Uterus (tissue), 3 donors: ENCODE measurements at regions not wholly inside any gene's neighbourhood (a gene's known extent, or its start where the extent isn't known, plus 50 kb on each side); places are given as distances from the start of the nearest gene placed in this dataset.

Experiments
- DNase-seq, 2 donors: peaks; one replicate each; pipeline ENCODE4 v3.0.0-alpha.2; 2019 to 2020
- H3K27ac ChIP-seq, 2 donors: fragments of 200-600 bp; sonication (generic); 1 replicate in 1 of 2; 2 replicates in 1 of 2; pipeline ENCODE4 v1.5.1; 2016 to 2018
- H3K27me3 ChIP-seq, 2 donors: fragments of 200-600 bp; sonication (generic); one replicate each; pipeline ENCODE4 v1.5.1; 2018 to 2019; ENCODE audit warnings: control low read depth in 1 of 2
- H3K36me3 ChIP-seq, 2 donors: fragments of 200-600 bp; sonication (generic); one replicate each; pipeline ENCODE4 v1.5.1; 2019; ENCODE audit warnings: control low read depth in 1 of 2
- H3K4me1 ChIP-seq, 2 donors: fragments of 200-600 bp; sonication (generic); one replicate each; pipeline ENCODE4 v1.5.1; 2018 to 2019; ENCODE audit warnings: control low read depth in 1 of 2
- H3K4me3 ChIP-seq, 2 donors: fragments of 200-600 bp; sonication (generic); 1 replicate in 1 of 2; 2 replicates in 1 of 2; pipeline ENCODE4 v1.5.1; 2018 to 2019; ENCODE audit warnings: mild to moderate bottlenecking in 1 of 2
- H3K9me3 ChIP-seq, 2 donors: fragments of 200-600 bp; sonication (generic); one replicate each; pipeline ENCODE4 v1.5.1; 2019; ENCODE audit warnings: control low read depth in 1 of 2
- POLR2A ChIP-seq, 2 donors: fragments of 450-650 bp; IDR thresholded peaks; one replicate each; pipeline ENCODE4 v1.6.1; 2016; ENCODE audit warnings: antibody characterized with exemption in 2 of 2, mild to moderate bottlenecking in 1 of 2, moderate library complexity in 1 of 2
- intact Hi-C: fragments of 100-400 bp; cut with DNase I; formaldehyde crosslinking; loops from one replicate; pipeline ENCODE4 v1.15.1; 2023; ENCODE audit warnings: low total_unique reads
- TF ChIP-seq, protein P1 (sequence below), 4 experiments: fragments of 200-600 bp in 2 of 4; fragments of 450-650 bp in 2 of 4; sonication (generic) in 2 of 4; IDR thresholded peaks; one replicate each; pipeline ENCODE4 v1.5.1; 2016 to 2019; ENCODE audit warnings: antibody characterized with exemption in 4 of 4, mild to moderate bottlenecking in 2 of 4, moderate library complexity in 1 of 4
- donor health status: DM: yes; HTN: yes; CAD: no.

DNA sequence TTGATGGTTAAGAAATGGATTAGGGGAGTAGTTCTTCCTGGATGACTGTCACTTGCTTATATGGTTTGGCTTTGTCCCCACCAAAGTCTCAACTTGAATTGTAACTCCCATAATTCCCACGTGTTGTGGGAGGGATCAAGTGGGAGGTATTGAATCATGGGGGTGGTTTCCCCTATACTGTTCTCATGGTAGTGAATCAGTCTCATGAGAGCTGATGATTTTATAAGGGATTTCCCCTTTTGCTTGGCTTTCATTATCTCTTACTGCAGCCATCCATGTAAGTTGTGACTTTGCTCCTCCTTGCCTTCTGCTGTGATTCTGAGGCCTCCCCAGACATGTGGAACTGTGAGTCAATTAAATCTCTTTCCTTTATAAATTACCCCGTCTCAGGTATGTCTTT is 1621.1 kb downstream of the MRPL39 start:
- Histone ChIP-seq H3K27me3 (no peaks in the 10 kb centered on the region), H3K36me3 (no peaks in the 10 kb centered on the region), H3K27ac (no peak overlapping the region), H3K9me3 (no peaks in the 10 kb centered on the region), H3K4me1 (no peaks in the 10 kb centered on the region), H3K4me3 (no peak overlapping the region)
- intact Hi-C loops: no loop called here
- no peak for TF ChIP-seq POLR2A (IDR thresholded peaks at IDR 0.05)
- TF ChIP-seq, protein P1, sequence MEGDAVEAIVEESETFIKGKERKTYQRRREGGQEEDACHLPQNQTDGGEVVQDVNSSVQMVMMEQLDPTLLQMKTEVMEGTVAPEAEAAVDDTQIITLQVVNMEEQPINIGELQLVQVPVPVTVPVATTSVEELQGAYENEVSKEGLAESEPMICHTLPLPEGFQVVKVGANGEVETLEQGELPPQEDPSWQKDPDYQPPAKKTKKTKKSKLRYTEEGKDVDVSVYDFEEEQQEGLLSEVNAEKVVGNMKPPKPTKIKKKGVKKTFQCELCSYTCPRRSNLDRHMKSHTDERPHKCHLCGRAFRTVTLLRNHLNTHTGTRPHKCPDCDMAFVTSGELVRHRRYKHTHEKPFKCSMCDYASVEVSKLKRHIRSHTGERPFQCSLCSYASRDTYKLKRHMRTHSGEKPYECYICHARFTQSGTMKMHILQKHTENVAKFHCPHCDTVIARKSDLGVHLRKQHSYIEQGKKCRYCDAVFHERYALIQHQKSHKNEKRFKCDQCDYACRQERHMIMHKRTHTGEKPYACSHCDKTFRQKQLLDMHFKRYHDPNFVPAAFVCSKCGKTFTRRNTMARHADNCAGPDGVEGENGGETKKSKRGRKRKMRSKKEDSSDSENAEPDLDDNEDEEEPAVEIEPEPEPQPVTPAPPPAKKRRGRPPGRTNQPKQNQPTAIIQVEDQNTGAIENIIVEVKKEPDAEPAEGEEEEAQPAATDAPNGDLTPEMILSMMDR (IDR thresholded peaks at IDR 0.05): no peak
- no peak for DNase-seq

DNA sequence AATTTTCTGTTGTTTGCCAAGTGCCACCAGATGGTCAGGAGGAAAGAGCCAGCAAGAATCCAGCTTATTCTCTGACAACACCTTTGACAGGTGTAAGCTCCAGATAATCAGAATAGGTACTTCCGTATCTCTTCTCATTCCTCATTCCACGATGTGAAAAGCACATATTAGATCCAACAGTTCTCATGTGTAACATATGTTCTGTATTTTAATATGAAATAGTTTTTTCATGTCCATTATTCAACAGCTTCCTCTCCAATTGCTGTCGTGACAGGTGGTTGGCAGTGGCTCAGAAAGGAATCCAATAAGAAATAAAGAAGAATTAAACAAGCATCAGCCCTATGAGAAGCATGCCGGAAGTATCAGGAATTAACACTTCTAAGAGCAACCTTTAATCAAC is 1624.7 kb downstream of the MRPL39 start:
- H3K36me3 ChIP-seq: no peaks in the 10 kb centered on the region
- H3K4me1 ChIP-seq: no peaks in the 10 kb centered on the region
- H3K4me3 ChIP-seq: no peak overlapping the region
- intact Hi-C loops: no loop called here
- no peak overlapping the region for H3K27ac ChIP-seq
- no peaks in the 10 kb centered on the region for H3K9me3 ChIP-seq
- H3K27me3 ChIP-seq: no peaks in the 10 kb centered on the region
- no peak for DNase-seq
- no peak for TF ChIP-seq POLR2A (IDR thresholded peaks at IDR 0.05)
- TF ChIP-seq, protein P1 (IDR thresholded peaks at IDR 0.05): no peak

DNA sequence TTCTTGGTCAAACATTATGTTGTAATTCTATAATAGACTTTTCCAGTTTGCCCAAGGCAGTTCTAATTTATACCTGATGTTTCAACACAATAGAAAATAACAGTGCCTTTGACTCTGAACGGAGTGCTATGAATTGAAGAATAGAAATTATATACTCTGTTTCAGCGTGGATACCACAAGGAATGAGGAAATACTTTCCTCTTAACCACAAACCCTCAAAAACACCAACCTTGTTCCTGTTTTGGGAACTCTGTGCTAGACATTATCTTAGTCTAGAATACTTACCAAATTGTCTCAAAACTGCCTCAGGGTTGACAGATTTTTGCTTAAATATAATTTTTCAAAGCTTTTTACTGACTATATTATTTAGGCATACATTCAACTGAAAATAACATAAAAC is 1629.3 kb downstream of the MRPL39 start:
- intact Hi-C loops: no loop called here
- H3K4me3 ChIP-seq: no peak overlapping the region
- TF ChIP-seq POLR2A (IDR thresholded peaks at IDR 0.05): no peak
- TF ChIP-seq, protein P1 (IDR thresholded peaks at IDR 0.05): no peak
- no peaks in the 10 kb centered on the region for H3K36me3 ChIP-seq
- no peaks in the 10 kb centered on the region for H3K4me1 ChIP-seq
- H3K9me3 ChIP-seq: no peaks in the 10 kb centered on the region
- H3K27me3 ChIP-seq: no peaks in the 10 kb centered on the region
- no peak overlapping the region for H3K27ac ChIP-seq
- no peak for DNase-seq

DNA sequence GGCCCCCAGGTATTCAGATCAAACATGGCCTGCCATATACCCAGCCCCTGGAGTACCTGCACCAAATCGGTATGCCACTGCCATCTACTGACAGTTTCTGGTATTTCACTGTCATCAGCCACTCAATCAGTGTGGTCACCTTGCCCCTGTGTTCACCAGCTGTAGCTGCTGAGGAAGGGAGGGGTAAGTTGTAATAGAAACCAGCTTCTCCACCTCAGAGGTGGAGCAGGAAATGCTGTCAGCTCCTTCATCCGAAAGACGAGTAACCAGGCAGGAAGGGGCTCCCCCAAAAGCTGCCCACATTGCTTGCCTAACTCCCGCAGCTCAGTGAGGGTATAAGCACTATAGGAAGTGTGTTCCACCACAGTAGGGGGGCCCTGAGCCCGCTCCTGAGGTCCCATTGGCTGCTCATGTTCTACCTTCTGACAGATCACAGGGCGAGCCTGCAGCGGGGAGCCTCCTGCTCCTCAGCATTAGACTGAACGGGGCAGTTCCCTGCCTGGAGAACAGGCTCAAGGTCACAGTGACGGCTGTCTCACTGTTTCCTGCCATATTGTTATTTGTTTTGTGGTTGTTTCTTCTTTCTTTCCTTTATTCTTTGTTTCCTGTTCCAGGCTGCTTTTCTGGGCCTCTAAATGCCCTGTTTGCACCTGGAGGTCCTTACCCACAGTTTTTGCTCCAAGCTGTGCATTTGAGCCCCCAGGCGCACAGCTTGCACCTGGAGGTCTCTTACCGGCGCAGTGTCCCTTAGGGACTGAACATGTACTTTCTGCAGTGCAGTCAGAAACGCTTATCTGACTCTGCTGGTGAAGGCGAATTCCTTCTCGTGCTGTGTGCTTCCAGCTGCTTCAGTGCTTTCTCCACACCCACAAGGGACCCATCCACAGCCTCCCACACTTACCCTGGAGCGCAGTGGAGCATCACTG is 1638.3 kb downstream of the MRPL39 start:
- TF ChIP-seq, protein P1 (IDR thresholded peaks at IDR 0.05): no peak
- TF ChIP-seq POLR2A (IDR thresholded peaks at IDR 0.05): no peak
- Histone ChIP-seq H3K4me1 (no peaks in the 10 kb centered on the region), H3K36me3 (no peaks in the 10 kb centered on the region), H3K4me3 (no peak overlapping the region), H3K27me3 (no peaks in the 10 kb centered on the region), H3K9me3 (no peaks in the 10 kb centered on the region), H3K27ac (no peak overlapping the region)
- intact Hi-C loops: no loop called here
- DNase-seq: no peak

DNA sequence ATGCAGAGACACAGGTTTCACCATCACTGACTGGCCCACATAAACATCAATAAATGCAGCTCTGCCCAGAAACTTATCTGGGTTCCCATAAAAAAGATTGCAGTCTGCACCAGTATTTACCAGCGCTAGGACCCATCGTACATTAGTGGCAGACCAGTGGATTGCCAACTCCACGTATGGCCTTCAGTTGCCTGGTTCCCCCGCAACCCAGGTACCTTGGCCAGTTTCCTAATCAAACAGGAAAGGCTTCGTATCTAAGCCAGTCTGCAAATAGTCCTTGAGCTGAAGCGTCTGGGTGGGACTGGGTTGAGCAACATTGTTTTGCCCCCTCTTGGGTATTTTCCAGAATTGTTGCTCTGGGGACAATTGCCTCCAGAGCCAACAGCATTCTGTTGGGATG is 1639.3 kb downstream of the MRPL39 start:
- Histone ChIP-seq H3K9me3 (no peaks in the 10 kb centered on the region), H3K4me3 (no peak overlapping the region), H3K27ac (no peak overlapping the region), H3K36me3 (no peaks in the 10 kb centered on the region), H3K4me1 (no peaks in the 10 kb centered on the region), H3K27me3 (no peaks in the 10 kb centered on the region)
- TF ChIP-seq, protein P1 (IDR thresholded peaks at IDR 0.05): no peak
- TF ChIP-seq POLR2A (IDR thresholded peaks at IDR 0.05): no peak
- intact Hi-C loops: no loop called here
- no peak for DNase-seq
